Endothelial cell of umbilical vein (primary cell): ENCODE measurements at regions not wholly inside any gene's neighbourhood (a gene's known extent, or its start where the extent isn't known, plus 50 kb on each side); places are given as distances from the start of the nearest gene placed in this dataset.
A peak's percentile ranks its signal among the peaks of the same experiment; 100 is the strongest.

Source experiments
- BruUV-seq: library from RNA; stranded (reverse); fragments of 400-500 nt; replicated peaks from 2 replicates; lab custom pipeline; 2021; lab: Mats Ljungman, UMichigan
- CTCF ChIA-PET: fragments of 300-600, 350-600 bp; sonication (Branson Sonifier 250); formaldehyde crosslinking; loops from one replicate; lab custom pipeline; 2021; ENCODE audit warnings: antibody characterized with exemption, inconsistent platforms; lab: Charles Lee
- POLR2A ChIA-PET: fragments of 300-600, 350-600 bp; sonication (Branson Sonifier 250); formaldehyde crosslinking; loops from one replicate; lab custom pipeline; 2021; ENCODE audit warnings: antibody characterized with exemption, inconsistent platforms; lab: Charles Lee
- DNase-seq: peaks from one replicate; pipeline ENCODE4 v3.0.0-alpha.2; 2011; ENCODE audit warnings: low read depth, low spot score
- FAIRE-seq: peaks from 2 replicates; lab custom pipeline; 2011; peaks lifted over from hg19 to GRCh38; lab: Jason Lieb, UNC
- H2AFZ ChIP-seq: 2 replicates; pipeline ENCODE4 v1.6.0; 2012; ENCODE audit warnings: low read depth, low read length, control low read depth, inconsistent platforms
- H3K27ac ChIP-seq: 2 replicates; pipeline ENCODE4 v1.5.1; 2011; ENCODE audit warnings: low read depth, mild to moderate bottlenecking, control low read depth, low read length, moderate library complexity; ENCODE audit not compliant: insufficient read depth
- H3K27me3 ChIP-seq, 2 experiments: 2 replicates each; pipeline versions ENCODE4 v1.6.0 to v1.6.1; 2011; ENCODE audit warnings: low read length in 2 of 2, mixed read lengths in 1 of 2; ENCODE audit not compliant: control insufficient read depth in 2 of 2, insufficient read depth in 2 of 2
- H3K36me3 ChIP-seq, 2 experiments: 2 replicates in 1 of 2; 3 replicates in 1 of 2; pipeline ENCODE4 v1.5.1; 2011; ENCODE audit warnings: low read length in 2 of 2, mild to moderate bottlenecking in 1 of 2, moderate library complexity in 1 of 2; ENCODE audit not compliant: control insufficient read depth in 2 of 2, insufficient read depth in 2 of 2; ENCODE audit errors: extremely low read depth in 1 of 2
- H3K4me1 ChIP-seq: 3 replicates; pipeline ENCODE4 v1.5.1; 2011; ENCODE audit warnings: mild to moderate bottlenecking, low read length; ENCODE audit not compliant: control insufficient read depth, insufficient read depth; ENCODE audit errors: extremely low read depth
- H3K4me2 ChIP-seq: 2 replicates; pipeline ENCODE4 v1.6.1; 2011; ENCODE audit warnings: low read length, control low read depth, mixed read lengths; ENCODE audit not compliant: insufficient read depth
- H3K4me3 ChIP-seq, 3 experiments: fragments of 200-600 bp in 1 of 3; sonication (generic), shearing (Covaris generic) in 1 of 3; replicated peaks in 1 of 3; 2 replicates each; pipeline ENCODE4 v1.5.1; 2011 to 2016; ENCODE audit warnings: control low read depth in 3 of 3, low read length in 3 of 3, mild to moderate bottlenecking in 2 of 3, inconsistent platforms in 1 of 3, low read depth in 1 of 3, moderate library complexity in 1 of 3; ENCODE audit not compliant: insufficient read depth in 1 of 3
- H3K79me2 ChIP-seq: 2 replicates; pipeline ENCODE4 v1.6.0; 2012; ENCODE audit warnings: low read length, inconsistent platforms; ENCODE audit not compliant: control insufficient read depth, insufficient read depth
- H3K9ac ChIP-seq: replicated peaks from 2 replicates; pipeline ENCODE3; 2011; ENCODE audit warnings: low read length, control low read depth; ENCODE audit not compliant: insufficient read depth; ENCODE audit errors: extremely low read depth
- H3K9me1 ChIP-seq: replicated peaks from 3 replicates; pipeline ENCODE4 v1.6.0; 2011; ENCODE audit warnings: mild to moderate bottlenecking, low read length; ENCODE audit not compliant: control insufficient read depth, insufficient read depth; ENCODE audit errors: extremely low read depth
- H3K9me3 ChIP-seq: replicated peaks from 2 replicates; pipeline ENCODE4 v1.5.1; 2012; ENCODE audit warnings: low read length, inconsistent platforms; ENCODE audit not compliant: control insufficient read depth, insufficient read depth
- H4K20me1 ChIP-seq: replicated peaks from 2 replicates; pipeline ENCODE3; 2011; ENCODE audit warnings: mild to moderate bottlenecking, low read length; ENCODE audit not compliant: control insufficient read depth, insufficient read depth; ENCODE audit errors: extremely low read depth
- EZH2 ChIP-seq: IDR thresholded peaks from 2 replicates; pipeline ENCODE4 v1.6.1; 2012; ENCODE audit warnings: borderline replicate concordance, low read depth, mild to moderate bottlenecking, moderate library complexity, low read length, inconsistent platforms; ENCODE audit not compliant: severe bottlenecking
- FOS ChIP-seq: IDR thresholded peaks from 2 replicates; pipeline ENCODE4 v1.6.1; 2011; ENCODE audit warnings: mild to moderate bottlenecking, low read length, moderate library complexity, borderline replicate concordance; ENCODE audit not compliant: insufficient read depth
- POLR2AphosphoS5 ChIP-seq: IDR thresholded peaks from 2 replicates; pipeline ENCODE4 v1.6.1; 2012; ENCODE audit warnings: low read depth, mild to moderate bottlenecking, control low read depth, low read length, moderate library complexity; ENCODE audit not compliant: insufficient read depth
- dilution Hi-C: fragments of 300-500 bp; cut with MboI; formaldehyde crosslinking; loops from one replicate; pipeline ENCODE4 v1.15.0; 2019; ENCODE audit warnings: low sequenced_read_pairs; ENCODE audit not compliant: extremely low pct_ligation_motif_present
- intact Hi-C: fragments of 100-400 bp; cut with micrococcal nuclease; formaldehyde crosslinking; loops from one replicate; pipeline ENCODE4 v1.10.0; 2022

DNA sequence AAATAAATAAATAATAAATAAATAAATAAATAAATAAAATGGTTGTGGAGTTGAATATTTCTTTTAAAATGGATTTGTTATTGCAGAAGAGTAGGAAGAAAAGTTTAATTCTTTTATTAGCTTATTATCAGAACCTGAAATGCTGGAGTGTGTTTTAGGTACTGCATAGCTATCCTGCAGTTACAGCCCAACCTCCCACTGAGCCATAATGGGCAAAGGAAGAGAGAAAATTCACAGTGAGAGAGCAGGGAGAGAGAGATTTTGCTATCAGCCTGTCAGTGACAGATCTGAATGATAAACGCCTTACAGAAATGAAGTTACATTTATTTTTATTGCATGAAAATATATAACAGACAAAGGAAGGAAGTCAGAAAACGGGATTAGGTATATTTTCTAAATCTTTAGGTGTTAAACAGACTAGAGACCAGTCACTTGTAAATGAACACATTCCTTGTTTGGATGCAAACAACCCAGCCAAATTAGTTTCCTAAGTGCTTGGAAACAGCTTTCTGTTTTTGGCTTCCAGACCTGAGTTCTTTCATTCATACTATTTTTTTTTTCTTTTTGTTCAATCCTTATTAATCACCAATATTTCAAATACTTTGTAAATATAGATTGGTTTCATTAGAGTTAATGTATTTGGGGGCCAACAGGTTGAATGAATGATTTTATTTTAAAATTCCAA is 425.3 kb downstream of the USP25 start:
- POLR2A ChIA-PET, result no interaction called here
- Histone ChIP-seq H4K20me1 (no peaks in the 10 kb centered on the region), H3K4me2 (no peak overlapping the region), H3K4me3 (no peak overlapping the region), H3K9ac (no peak overlapping the region), H3K36me3 (no peaks in the 10 kb centered on the region), H3K27me3 (no peaks in the 10 kb centered on the region), H3K4me1 (no peaks in the 10 kb centered on the region), H3K9me3 (no peaks in the 10 kb centered on the region), H2AFZ (no peak overlapping the region), H3K79me2 (no peaks in the 10 kb centered on the region), H3K9me1 (no peaks in the 10 kb centered on the region), H3K27ac (no peak overlapping the region)
- dilution Hi-C loops (no loop called here), intact Hi-C loops (no loop called here)
- TF ChIP-seq EZH2, result no peak
- no peak for TF ChIP-seq POLR2AphosphoS5
- TF ChIP-seq FOS, result no peak
- no peak for FAIRE-seq
- DNase-seq, result no peak
- BruUV-seq, result no TSS peak
- CTCF ChIA-PET, result interaction anchor here (1.4 to 2.6 kb wide), 2 partner anchors 10 to 17 kb away, joined by 5 to 7 read pairs; no protein-coding TSS in a partner anchor

DNA sequence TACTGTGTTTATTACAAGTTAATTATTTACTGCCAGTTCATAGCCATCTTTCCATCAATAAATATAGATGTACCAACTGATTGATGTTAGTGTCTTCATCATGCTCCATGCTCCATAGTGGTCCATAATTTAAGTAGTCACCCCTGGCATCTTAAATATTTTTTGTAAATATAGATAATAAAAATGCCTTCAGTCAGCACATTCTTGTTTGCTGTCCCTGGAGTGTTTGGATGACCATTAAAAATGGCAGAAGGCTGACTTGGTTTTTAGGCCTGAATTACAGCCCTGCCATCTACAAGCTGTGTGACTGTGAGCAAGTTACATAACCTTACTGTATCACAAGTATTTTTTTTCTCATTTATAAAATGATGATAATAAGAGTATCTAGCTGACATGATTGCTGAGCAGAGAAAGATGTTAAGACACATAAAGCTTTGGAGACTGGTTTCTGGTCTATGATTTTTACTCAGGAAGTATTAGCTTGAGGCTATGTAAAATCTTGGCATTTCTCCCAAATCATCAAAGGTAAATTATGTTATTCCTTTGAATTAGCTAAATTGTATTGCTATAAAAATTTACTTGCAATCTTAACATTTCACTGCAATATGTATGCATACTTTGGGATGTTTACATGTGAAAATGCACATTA is 427.2 kb downstream of the USP25 start:
- TF ChIP-seq POLR2AphosphoS5, result no peak
- Histone ChIP-seq H3K36me3 (no peaks in the 10 kb centered on the region), H3K9ac (no peak overlapping the region), H3K27ac (no peak overlapping the region), H4K20me1 (no peaks in the 10 kb centered on the region), H3K4me2 (no peak overlapping the region), H3K9me1 (no peaks in the 10 kb centered on the region), H3K79me2 (no peaks in the 10 kb centered on the region), H2AFZ (no peak overlapping the region), H3K9me3 (no peaks in the 10 kb centered on the region), H3K4me1 (no peaks in the 10 kb centered on the region), H3K4me3 (no peak overlapping the region), H3K27me3 (no peaks in the 10 kb centered on the region)
- ChIA-PET POLR2A (no interaction called here), CTCF (interaction anchor here (0.9 kb wide), 1 partner anchor 40 kb away, joined by 3 read pairs; no protein-coding TSS in a partner anchor)
- BruUV-seq, result no TSS peak
- no peak for DNase-seq
- dilution Hi-C loops, result no loop called here
- peak; percentile 38 for FAIRE-seq
- intact Hi-C loops, result no loop called here
